BJ (cell line): ENCODE measurements at regions not wholly inside any gene's neighbourhood (a gene's known extent, or its start where the extent isn't known, plus 50 kb on each side); places are given as distances from the start of the nearest gene placed in this dataset.
A peak's percentile ranks its signal among the peaks of the same experiment; 100 is the strongest.

ENCODE experiments used
- CTCF ChIA-PET: fragments of 350-600 bp; formaldehyde crosslinking; extraction: SDS; loops from one replicate; lab custom pipeline; 2021; ENCODE audit warnings: antibody characterized with exemption, inconsistent platforms; lab: Yijun Ruan, JAX
- POLR2A ChIA-PET: fragments of 300-600 bp; sonication (Branson Sonifier 250); formaldehyde crosslinking; extraction: SDS; loops from one replicate; lab custom pipeline; 2021; ENCODE audit warnings: antibody characterized with exemption; lab: Charles Lee
- DNase-seq: peaks from one replicate; pipeline ENCODE4 v3.0.0-alpha.2; 2011; ENCODE audit warnings: low read depth
- H3K27me3 ChIP-seq: 2 replicates; pipeline ENCODE4 v1.6.0; 2011; ENCODE audit warnings: low read length; ENCODE audit not compliant: control insufficient read depth, insufficient read depth
- H3K36me3 ChIP-seq: 2 replicates; pipeline ENCODE4 v1.5.1; 2011; ENCODE audit warnings: low read length; ENCODE audit not compliant: control insufficient read depth, insufficient read depth
- H3K4me3 ChIP-seq: 2 replicates; pipeline ENCODE4 v1.5.1; 2011; ENCODE audit warnings: low read depth, mild to moderate bottlenecking, control low read depth, low read length
- TF ChIP-seq, protein P1 (sequence below): IDR thresholded peaks from 2 replicates; pipeline ENCODE4 v1.5.1; 2011; ENCODE audit warnings: low read depth, mild to moderate bottlenecking, control low read depth, inconsistent platforms, low read length, moderate library complexity; ENCODE audit not compliant: insufficient read depth

DNA sequence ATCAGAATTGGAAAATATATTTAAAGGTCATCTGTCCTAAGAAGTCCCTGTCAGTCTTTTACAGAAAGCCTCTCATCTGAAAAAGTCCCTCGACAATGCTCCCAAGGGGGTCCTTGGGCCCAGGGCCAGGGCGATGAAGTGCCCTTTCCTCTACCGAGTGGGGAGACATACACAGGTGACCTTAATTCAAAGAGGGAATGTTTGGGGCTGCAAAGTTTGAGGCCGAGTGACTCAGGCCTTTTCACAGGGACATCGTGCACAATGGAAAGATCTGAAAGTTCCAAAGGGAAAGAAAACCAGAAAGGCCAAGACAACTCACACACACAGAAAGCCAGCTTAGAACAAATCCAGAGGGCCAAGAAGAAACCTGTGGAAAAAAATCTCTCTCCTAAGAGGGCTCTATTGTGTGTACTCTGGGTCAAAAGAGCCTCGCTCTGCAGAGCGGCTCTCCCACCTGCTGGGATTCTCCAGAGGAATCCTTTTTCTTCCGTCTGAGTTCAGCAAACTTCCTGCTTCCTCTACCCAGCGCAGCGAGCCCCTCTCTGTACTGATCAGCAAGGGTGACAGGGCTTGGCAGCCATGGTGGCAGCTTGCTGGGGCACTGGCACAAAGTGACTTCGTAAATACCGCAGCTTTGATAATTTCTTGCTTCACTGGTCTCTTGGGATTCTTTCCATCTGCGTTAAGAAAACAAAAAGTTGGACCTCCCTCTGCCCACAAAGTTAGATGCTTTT lies 259.1 kb downstream of the OPA1 start:
- H3K36me3 ChIP-seq = no peaks in the 10 kb centered on the region
- H3K27me3 ChIP-seq = no peaks in the 10 kb centered on the region; the same call in none of the 2 replicates
- ChIA-PET POLR2A (no interaction called here), CTCF (no interaction called here)
- no peak overlapping the region for H3K4me3 ChIP-seq
- no peak for DNase-seq
- TF ChIP-seq, protein P1, sequence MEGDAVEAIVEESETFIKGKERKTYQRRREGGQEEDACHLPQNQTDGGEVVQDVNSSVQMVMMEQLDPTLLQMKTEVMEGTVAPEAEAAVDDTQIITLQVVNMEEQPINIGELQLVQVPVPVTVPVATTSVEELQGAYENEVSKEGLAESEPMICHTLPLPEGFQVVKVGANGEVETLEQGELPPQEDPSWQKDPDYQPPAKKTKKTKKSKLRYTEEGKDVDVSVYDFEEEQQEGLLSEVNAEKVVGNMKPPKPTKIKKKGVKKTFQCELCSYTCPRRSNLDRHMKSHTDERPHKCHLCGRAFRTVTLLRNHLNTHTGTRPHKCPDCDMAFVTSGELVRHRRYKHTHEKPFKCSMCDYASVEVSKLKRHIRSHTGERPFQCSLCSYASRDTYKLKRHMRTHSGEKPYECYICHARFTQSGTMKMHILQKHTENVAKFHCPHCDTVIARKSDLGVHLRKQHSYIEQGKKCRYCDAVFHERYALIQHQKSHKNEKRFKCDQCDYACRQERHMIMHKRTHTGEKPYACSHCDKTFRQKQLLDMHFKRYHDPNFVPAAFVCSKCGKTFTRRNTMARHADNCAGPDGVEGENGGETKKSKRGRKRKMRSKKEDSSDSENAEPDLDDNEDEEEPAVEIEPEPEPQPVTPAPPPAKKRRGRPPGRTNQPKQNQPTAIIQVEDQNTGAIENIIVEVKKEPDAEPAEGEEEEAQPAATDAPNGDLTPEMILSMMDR = no peak

DNA sequence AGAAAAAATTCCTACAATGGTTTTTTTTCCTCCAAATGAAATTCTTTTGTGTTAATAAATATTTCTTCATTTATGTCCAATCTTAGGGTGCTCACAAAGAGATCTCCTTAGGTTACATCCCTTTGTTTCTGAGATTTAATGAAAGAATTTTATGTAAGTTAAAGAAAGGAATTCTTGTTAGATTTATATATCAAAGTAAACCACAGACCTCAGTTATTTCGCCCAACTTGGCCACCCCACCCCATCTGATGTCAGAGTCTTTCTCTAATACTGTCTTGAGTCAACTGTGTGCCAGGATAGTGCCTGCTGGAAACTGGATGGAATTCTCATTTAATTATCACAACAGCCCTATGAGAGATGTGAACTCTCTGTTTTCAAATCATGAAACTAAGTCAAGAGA lies 259.9 kb downstream of the OPA1 start:
- no peak for DNase-seq
- ChIA-PET POLR2A (no interaction called here), CTCF (no interaction called here)
- TF ChIP-seq, protein P1 = no peak
- Histone ChIP-seq H3K4me3 (no peak overlapping the region), H3K36me3 (no peaks in the 10 kb centered on the region), H3K27me3 (no peaks in the 10 kb centered on the region; the same call in none of the 2 replicates)

DNA sequence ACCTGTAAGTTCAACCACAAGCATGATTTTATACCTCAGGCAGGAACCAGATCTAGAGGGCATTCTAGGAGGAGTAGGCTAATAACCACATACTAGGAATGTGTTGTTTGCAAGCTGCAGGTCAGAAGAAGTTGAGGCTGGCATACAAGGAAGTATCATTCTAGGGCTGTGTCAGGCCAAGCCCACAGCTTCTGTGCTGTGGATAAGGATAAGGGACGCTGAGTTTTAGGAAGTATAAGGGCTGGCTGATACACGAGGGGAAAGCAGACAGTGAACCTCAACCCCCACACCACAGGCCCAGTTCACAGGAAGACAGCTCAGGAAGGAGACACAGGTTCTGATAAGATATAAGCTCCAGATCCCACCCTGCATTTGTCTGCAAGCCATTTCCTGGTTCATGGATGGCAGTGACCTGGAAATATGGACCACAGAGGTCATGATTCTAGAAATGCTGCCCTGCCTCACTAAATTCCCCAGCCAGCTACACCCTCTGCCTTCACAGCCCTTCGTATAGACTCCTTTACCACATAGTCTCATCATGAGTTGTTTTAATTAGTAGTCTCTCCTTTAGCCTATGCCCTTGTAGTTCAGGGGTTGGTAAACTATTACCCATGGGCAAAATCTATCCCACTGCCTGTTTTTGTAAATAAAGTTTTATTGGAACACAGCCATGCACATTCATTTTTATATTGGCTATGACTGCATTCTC lies 260.7 kb downstream of the OPA1 start:
- DNase-seq = no peak
- Histone ChIP-seq H3K4me3 (no peak overlapping the region), H3K36me3 (no peaks in the 10 kb centered on the region), H3K27me3 (no peaks in the 10 kb centered on the region; the same call in none of the 2 replicates)
- ChIA-PET CTCF (interaction anchor here (1.4 kb wide), 1 partner anchor 462 kb away, joined by 5 read pairs; no protein-coding TSS in a partner anchor), POLR2A (no interaction called here)
- TF ChIP-seq, protein P1 = no peak

DNA sequence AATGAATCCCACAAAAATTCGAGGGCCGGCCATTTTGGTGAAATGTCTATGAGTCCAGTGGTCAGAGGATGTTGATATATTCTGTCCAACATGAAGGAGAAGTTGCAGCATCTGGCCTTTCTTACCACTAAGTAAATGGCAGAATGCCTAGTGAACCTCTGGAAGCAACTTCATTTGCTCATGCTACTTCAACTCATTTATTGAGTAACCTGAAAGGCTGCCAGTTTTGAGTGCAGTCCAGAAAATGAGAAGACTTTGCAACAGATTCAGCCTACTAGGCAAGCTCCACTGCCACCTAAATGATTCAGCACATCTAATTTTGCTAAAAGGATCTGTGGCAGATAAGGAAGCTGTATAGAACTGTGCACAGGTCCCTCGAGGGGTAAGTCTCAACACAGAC lies 265.0 kb downstream of the OPA1 start:
- POLR2A ChIA-PET = no interaction called here
- peak; percentile 59 for DNase-seq
- no peaks in the 10 kb centered on the region for H3K36me3 ChIP-seq
- no peaks in the 10 kb centered on the region; the same call in 1 of the 2 replicates for H3K27me3 ChIP-seq
- TF ChIP-seq, protein P1 = no peak
- CTCF ChIA-PET = no interaction called here
- H3K4me3 ChIP-seq = no peak overlapping the region

DNA sequence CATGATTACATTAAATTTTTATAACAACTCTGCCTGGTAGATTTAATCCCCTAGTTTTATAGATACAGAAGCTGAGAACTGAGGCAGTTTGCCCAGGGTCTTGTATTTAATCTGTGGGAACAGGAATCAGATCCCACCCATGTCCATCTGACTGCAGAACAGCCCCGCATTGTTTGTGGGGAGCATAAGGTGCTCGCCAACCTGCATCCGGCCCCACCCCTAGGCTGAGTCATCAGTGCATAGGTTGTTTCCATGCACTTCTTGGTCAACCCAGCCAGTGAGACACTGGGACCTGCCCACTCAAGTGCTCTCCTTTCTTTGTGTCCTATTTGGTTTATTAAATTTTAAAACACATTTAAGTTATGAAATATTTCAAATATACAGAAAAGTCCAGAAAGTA lies 266.2 kb downstream of the OPA1 start:
- TF ChIP-seq, protein P1 = no peak
- H3K27me3 ChIP-seq = no peaks in the 10 kb centered on the region; the same call in 1 of the 2 replicates
- no peak overlapping the region for H3K4me3 ChIP-seq
- POLR2A ChIA-PET = no interaction called here
- CTCF ChIA-PET = no interaction called here
- H3K36me3 ChIP-seq = no peaks in the 10 kb centered on the region
- DNase-seq = no peak
